Activated naive CD4-positive, alpha-beta T cell treated with anti-CD3 and anti-CD28 coated beads for 36 hours (primary cell): ENCODE measurements at regions not wholly inside any gene's neighbourhood (a gene's known extent, or its start where the extent isn't known, plus 50 kb on each side); places are given as distances from the start of the nearest gene placed in this dataset.
"Not testable (repeated sequence)": the region's sequence is repeated elsewhere in the genome, so short reads cannot be mapped to it uniquely, and the experiment has no call there.

Source experiments
- CTCF ChIA-PET: fragments of 350-600 bp; sonication (Branson Sonifier 250); formaldehyde crosslinking; loops from one replicate; lab custom pipeline; 2021; ENCODE audit warnings: antibody characterized with exemption; lab: Charles Lee
- DNase-seq: peaks from one replicate; pipeline ENCODE4 v3.0.0-alpha.2; 2020
- H3K27ac Mint-ChIP-seq: one replicate; pipeline ENCODE4 v1.8.0; 2021; ENCODE audit warnings: mild to moderate bottlenecking, mixed read lengths
- H3K27me3 Mint-ChIP-seq: one replicate; pipeline ENCODE4 v1.8.0; 2021; ENCODE audit warnings: low read depth, mixed read lengths
- H3K36me3 Mint-ChIP-seq: one replicate; pipeline ENCODE4 v1.8.0; 2021; ENCODE audit warnings: low read depth, mixed read lengths
- H3K4me1 Mint-ChIP-seq: one replicate; pipeline ENCODE4 v1.8.0; 2021; ENCODE audit warnings: low read depth, mixed read lengths
- H3K4me3 Mint-ChIP-seq: one replicate; pipeline ENCODE4 v1.8.0; 2021; ENCODE audit warnings: mild to moderate bottlenecking, moderate library complexity, mixed read lengths
- H3K9me3 Mint-ChIP-seq: one replicate; pipeline ENCODE4 v1.8.0; 2021; ENCODE audit warnings: mixed read lengths
- intact Hi-C: fragments of 100-400 bp; cut with micrococcal nuclease; formaldehyde crosslinking; loops from one replicate; pipeline ENCODE4 v1.15.1; 2023

DNA sequence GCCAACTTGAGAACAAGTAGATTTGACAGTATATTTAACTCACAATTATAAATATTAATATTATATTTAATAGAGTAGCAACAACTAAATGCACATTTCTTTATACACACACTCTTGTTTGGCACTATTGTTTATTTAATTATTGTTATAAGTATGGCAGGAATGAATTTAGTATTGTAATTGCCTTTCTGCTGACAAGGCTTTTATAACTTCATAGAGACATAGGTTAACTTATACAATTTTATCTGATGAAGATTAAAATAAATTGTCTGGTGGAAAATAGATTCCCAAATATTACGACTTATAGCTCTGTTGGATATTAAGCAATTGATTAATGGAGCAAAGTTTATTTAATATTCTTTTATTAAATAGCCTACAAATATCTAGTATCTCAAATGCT, 347.9 kb upstream of the CDH19 start:
- intact Hi-C loops: no loop called here
- no peak for DNase-seq
- CTCF ChIA-PET: no interaction called here
- no peak overlapping the region for H3K4me3 Mint-ChIP-seq
- H3K9me3 Mint-ChIP-seq: no peaks in the 10 kb centered on the region
- no peak overlapping the region for H3K27ac Mint-ChIP-seq
- no peaks in the 10 kb centered on the region for H3K4me1 Mint-ChIP-seq
- no peaks in the 10 kb centered on the region for H3K36me3 Mint-ChIP-seq
- no peaks in the 10 kb centered on the region for H3K27me3 Mint-ChIP-seq

DNA sequence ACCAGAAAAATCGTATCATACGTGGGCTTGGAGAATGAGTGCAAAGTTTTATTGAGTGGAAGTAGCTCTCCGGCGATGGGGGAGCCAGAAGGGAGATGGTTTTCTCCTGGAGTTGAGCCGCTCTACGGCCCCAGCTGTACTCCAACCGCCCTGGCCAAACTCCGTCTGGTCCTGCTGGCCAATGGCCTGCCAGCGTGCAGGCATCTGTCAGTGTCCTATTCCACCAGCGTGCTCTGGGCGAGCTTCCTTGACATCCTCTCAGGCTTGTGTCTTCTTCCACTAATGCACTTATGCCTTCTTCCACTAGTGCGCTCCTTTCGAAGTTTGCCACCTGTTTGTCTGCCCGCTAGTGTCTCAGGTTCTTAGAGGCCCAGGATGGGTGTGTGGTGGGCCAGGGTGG, 345.5 kb upstream of the CDH19 start:
- intact Hi-C loops: no loop called here
- no peak overlapping the region for H3K4me3 Mint-ChIP-seq
- H3K27me3 Mint-ChIP-seq: no peaks in the 10 kb centered on the region
- H3K4me1 Mint-ChIP-seq: no peaks in the 10 kb centered on the region
- CTCF ChIA-PET: no interaction called here
- peaks cover 1% of the 10 kb centered on the region for H3K9me3 Mint-ChIP-seq
- H3K36me3 Mint-ChIP-seq: no peaks in the 10 kb centered on the region
- no peak for DNase-seq
- no peak overlapping the region for H3K27ac Mint-ChIP-seq

DNA sequence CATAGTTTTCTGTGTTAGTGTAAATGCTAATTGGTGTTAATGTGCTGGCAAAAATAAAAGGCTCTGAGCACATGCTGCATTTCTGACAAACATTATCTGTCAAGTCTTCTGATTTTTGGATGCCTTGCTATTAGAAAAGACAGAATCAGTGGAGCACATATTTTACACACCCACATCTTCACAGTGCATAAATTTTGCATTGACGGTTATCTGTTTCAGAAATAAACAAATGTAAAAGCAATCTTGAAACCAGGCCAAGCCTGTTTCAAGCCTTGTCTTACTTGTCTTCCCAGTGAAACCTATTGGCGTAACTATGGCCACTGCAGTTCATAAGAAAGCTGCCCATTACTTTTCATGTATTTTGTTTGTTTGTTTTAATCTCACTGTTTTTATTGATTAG, 333.7 kb upstream of the CDH19 start:
- Mint-ChIP-seq H3K27me3 (no peaks in the 10 kb centered on the region), H3K4me1 (no peaks in the 10 kb centered on the region), H3K27ac (no peak overlapping the region), H3K36me3 (no peaks in the 10 kb centered on the region), H3K9me3 (peaks cover 5% of the 10 kb centered on the region), H3K4me3 (no peak overlapping the region)
- intact Hi-C loops: no loop called here
- CTCF ChIA-PET: no interaction called here
- no peak for DNase-seq

DNA sequence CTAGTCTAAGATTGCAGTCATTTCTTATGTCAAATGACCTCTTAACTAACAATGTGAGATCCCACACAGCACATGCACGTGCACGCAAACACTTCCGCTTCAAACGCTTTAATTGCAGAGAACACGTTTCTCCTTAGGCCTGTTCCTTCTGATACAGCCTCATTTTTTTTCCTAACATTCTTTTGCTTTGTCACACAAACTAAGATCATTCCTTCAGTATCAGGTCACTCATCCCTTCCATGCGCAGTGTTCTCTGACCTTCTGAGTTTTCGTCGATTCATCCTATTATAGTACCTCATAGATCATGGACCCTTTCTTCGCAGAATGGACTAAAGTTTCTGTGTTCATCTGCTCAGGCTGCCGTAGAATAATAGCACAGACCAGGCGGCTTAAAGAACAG, 327.1 kb upstream of the CDH19 start:
- no peak for DNase-seq
- H3K4me3 Mint-ChIP-seq: no peak overlapping the region
- no peaks in the 10 kb centered on the region for H3K36me3 Mint-ChIP-seq
- H3K27ac Mint-ChIP-seq: no peak overlapping the region
- intact Hi-C loops: no loop called here
- CTCF ChIA-PET: no interaction called here
- no peaks in the 10 kb centered on the region for H3K4me1 Mint-ChIP-seq
- no peaks in the 10 kb centered on the region for H3K27me3 Mint-ChIP-seq
- peaks cover 2% of the 10 kb centered on the region for H3K9me3 Mint-ChIP-seq

DNA sequence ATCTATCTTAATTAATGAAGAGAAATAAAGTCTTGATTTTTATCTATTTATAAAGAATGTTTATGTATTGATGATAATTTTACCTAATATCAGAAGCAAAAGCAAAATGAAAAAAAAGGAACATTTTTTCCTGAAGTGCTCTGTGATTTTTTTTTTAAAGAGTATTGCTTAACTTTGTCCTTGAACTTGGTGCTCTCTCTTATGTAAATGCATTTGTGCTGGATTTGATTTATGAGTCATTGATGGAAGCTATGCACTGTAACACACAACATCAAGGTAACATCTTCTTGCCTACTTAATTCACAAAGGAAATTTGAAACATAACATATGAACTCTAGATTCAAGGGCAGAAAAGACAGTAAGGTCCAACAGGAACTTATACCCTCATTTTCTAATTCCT, 312.9 kb upstream of the CDH19 start:
- CTCF ChIA-PET: interaction anchor here (0.7 kb wide), 1 partner anchor 598 kb away, joined by 4 read pairs; no protein-coding TSS in a partner anchor
- H3K27me3 Mint-ChIP-seq: no peaks in the 10 kb centered on the region
- intact Hi-C loops: no loop called here

DNA sequence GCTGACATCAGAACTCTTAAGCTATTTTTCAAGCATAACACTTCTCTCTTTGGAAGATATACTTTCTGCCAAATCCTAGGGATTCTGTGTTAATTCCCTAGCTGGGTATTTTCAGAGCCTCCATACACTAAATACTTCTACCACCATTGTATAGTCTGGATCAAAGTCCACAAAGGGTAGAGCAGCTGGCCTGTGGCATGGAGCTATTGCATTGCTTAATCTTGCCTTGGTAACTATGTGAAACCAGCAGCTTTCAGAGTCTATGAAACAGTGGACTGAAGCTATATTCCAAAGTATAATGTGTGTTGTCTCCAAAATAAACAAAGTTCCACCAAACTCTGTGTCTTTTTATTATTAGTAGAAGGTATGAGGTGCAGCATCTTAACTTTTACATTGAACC, 296.9 kb upstream of the CDH19 start:
- no peak overlapping the region for H3K27ac Mint-ChIP-seq
- no peaks in the 10 kb centered on the region for H3K4me1 Mint-ChIP-seq
- DNase-seq: no peak
- H3K27me3 Mint-ChIP-seq: no peaks in the 10 kb centered on the region
- H3K36me3 Mint-ChIP-seq: no peaks in the 10 kb centered on the region
- CTCF ChIA-PET: no interaction called here
- intact Hi-C loops: no loop called here
- H3K9me3 Mint-ChIP-seq: no peaks in the 10 kb centered on the region
- no peak overlapping the region for H3K4me3 Mint-ChIP-seq

More for the DNA sequence above, 312.9 kb upstream of the CDH19 start:
- Mint-ChIP-seq H3K9me3 (no peaks in the 10 kb centered on the region), H3K4me1 (no peaks in the 10 kb centered on the region), H3K27ac (no peak overlapping the region), H3K36me3 (no peaks in the 10 kb centered on the region), H3K4me3 (no peak overlapping the region)
- DNase-seq: no peak

DNA sequence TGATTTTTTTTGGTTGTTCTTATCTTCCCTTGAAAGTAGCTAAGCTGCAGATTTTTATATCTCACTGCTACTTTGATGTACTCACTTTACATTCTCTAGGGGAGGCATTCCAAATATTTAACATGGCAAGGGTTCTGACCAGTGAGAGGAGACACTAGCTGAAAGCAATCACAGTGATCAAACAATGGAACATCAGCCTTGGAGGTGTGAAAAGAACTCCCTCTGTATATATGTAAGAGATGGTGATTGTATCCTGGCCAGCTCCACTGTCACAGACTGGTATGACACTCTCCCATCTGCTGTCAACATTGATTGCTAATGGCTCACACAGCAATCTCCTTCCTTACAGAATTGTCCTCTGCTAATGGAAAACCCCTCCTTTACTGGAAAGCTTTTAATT, 291.7 kb upstream of the CDH19 start:
- DNase-seq: no peak
- Mint-ChIP-seq H3K27me3 (no peaks in the 10 kb centered on the region), H3K4me1 (no peaks in the 10 kb centered on the region), H3K4me3 (no peak overlapping the region), H3K36me3 (no peaks in the 10 kb centered on the region), H3K27ac (no peak overlapping the region), H3K9me3 (no peaks in the 10 kb centered on the region)
- CTCF ChIA-PET: no interaction called here
- intact Hi-C loops: no loop called here

DNA sequence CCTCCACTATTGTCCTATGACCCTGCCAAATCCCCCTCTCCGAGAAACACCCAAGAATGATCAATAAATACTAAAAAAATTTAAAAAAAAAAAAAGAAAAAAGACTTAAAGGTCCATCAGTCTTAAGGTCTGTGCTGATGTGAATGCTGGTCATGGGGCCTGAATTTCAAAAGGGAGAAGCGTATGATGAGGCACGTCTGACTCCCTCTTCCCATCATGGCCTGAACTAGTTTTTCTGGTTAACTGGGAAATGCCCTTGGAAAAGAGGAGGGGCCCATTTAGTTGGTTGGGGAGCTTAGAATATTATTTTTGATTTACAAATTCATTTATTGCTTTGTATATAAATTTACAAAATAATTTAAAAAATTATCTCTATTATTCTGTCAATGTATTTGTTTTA, 291.0 kb upstream of the CDH19 start:
- Mint-ChIP-seq H3K36me3 (no peaks in the 10 kb centered on the region), H3K27ac (no peak overlapping the region), H3K4me3 (no peak overlapping the region), H3K27me3 (no peaks in the 10 kb centered on the region), H3K4me1 (no peaks in the 10 kb centered on the region), H3K9me3 (no peaks in the 10 kb centered on the region)
- no peak for DNase-seq
- intact Hi-C loops: no loop called here
- CTCF ChIA-PET: no interaction called here

DNA sequence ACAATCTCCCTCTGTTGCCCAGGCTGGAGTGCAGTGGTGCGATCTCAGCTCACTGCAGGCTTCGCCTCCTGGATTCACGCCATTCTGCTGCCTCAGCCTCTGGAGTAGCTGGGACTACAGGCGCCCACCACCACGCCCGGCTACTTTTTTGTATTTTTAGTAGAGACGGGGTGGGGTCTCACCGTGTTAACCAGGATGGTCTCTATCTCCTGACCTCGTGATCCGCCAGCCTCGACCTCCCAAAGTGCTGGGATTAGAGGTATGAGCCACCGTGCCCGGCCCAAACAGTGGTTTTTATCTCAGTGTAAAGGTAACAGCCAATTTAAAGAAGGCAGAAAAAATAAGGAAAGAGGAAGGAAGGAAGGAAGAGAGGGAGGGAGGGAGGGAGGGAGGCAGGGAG, 288.5 kb upstream of the CDH19 start:
- CTCF ChIA-PET, H3K4me1 Mint-ChIP-seq, H3K4me3 Mint-ChIP-seq, DNase-seq, H3K27ac Mint-ChIP-seq, H3K36me3 Mint-ChIP-seq, H3K27me3 Mint-ChIP-seq, H3K9me3 Mint-ChIP-seq, intact Hi-C loops: not testable (repeated sequence)

DNA sequence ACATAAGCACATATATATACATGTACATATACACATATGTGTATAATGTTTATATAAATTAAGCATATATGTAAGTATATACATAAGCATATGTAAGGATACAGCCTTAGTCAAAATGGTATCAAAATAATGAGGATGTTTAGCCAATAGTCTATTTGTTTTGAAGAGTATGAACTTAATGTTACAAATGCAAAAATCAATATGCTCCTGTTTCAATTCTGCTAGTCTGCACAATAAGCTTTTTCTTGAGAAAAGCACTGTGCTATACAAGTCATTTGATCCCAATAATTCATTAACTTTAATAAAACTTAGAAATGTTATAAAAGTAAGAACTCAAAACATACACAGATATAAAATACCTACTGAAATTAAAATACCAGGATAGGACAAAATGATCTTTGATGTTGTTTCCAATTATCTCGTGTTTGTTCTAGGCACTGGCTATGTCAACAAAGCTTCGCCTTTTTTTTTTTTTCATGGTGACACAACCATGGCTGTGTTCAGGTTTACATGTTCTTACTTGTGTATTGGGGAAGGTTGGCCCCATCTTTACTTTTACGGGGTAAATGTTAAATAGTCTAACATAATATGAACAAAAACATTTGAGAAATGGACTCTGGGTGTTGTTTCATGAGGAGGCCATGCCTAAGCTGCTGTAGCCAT, 271.1 kb upstream of the CDH19 start:
- H3K4me3 Mint-ChIP-seq: no peak overlapping the region
- H3K9me3 Mint-ChIP-seq: no peaks in the 10 kb centered on the region
- no peaks in the 10 kb centered on the region for H3K4me1 Mint-ChIP-seq
- DNase-seq: no peak
- intact Hi-C loops: no loop called here
- H3K27ac Mint-ChIP-seq: no peak overlapping the region
- no peaks in the 10 kb centered on the region for H3K36me3 Mint-ChIP-seq
- CTCF ChIA-PET: no interaction called here
- no peaks in the 10 kb centered on the region for H3K27me3 Mint-ChIP-seq

DNA sequence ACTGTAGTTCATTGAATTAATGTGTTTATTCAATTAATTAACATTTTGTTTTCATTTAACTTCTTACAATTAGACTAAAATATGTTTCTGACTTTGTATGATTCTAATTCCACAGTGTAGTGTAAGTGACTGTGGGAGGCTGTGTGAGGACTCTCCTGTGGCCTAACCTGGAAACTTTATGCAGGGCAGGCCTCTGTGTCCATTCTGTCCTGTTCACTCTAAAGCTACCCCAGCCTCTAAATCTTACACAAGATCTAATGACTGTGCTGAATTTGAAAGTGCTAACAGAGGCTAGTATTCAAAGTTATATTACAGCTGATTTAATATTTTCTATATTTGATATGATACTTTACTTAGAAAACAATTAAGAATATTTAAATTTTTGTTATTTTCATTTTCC, 270.5 kb upstream of the CDH19 start:
- Mint-ChIP-seq H3K4me3 (no peak overlapping the region), H3K27me3 (no peaks in the 10 kb centered on the region), H3K4me1 (no peaks in the 10 kb centered on the region), H3K9me3 (no peaks in the 10 kb centered on the region), H3K36me3 (no peaks in the 10 kb centered on the region), H3K27ac (no peak overlapping the region)
- intact Hi-C loops: no loop called here
- DNase-seq: no peak
- CTCF ChIA-PET: no interaction called here

DNA sequence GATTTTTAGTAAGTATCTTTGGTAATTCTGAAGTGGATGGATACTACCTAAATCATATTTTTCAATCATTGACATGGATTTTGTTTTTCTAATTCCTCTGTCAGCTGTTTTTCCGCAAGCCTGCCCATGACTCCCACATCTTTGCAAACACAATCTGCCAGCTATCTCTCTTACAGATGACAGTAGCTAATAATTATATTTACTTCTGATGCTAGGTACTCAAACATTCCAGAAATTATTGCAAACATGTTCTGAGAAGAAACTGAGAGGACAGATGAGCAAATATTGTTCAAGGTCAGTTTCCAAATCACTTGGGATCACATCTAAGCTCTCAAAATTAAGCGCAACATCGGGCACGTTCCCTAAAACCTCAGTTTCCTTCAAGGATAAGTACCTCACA, 270.0 kb upstream of the CDH19 start:
- CTCF ChIA-PET: no interaction called here
- DNase-seq: no peak
- H3K36me3 Mint-ChIP-seq: no peaks in the 10 kb centered on the region
- no peaks in the 10 kb centered on the region for H3K4me1 Mint-ChIP-seq
- H3K27me3 Mint-ChIP-seq: no peaks in the 10 kb centered on the region
- no peak overlapping the region for H3K27ac Mint-ChIP-seq
- H3K9me3 Mint-ChIP-seq: no peaks in the 10 kb centered on the region
- intact Hi-C loops: no loop called here
- no peak overlapping the region for H3K4me3 Mint-ChIP-seq

DNA sequence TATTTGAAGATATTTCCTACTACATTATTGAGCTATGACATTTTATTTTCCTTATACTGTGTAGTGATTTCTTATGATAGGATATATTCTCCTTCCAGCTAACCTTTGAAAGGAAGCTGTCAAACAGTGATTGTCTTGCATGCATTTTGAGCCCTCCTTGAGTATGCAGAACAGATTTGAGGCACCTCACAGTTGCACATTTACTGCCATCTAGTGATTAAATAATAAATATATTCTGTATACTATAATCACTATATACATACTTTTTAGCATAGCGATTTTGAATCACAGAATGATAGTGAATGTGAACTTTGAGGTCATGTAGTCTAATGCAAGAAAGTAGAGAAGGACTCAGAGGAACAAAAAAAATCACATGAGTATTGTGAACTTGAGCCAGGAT, 268.4 kb upstream of the CDH19 start:
- Mint-ChIP-seq H3K4me1 (no peaks in the 10 kb centered on the region), H3K36me3 (no peaks in the 10 kb centered on the region), H3K27me3 (no peaks in the 10 kb centered on the region), H3K27ac (no peak overlapping the region), H3K9me3 (no peaks in the 10 kb centered on the region), H3K4me3 (no peak overlapping the region)
- no peak for DNase-seq
- intact Hi-C loops: no loop called here
- CTCF ChIA-PET: no interaction called here

DNA sequence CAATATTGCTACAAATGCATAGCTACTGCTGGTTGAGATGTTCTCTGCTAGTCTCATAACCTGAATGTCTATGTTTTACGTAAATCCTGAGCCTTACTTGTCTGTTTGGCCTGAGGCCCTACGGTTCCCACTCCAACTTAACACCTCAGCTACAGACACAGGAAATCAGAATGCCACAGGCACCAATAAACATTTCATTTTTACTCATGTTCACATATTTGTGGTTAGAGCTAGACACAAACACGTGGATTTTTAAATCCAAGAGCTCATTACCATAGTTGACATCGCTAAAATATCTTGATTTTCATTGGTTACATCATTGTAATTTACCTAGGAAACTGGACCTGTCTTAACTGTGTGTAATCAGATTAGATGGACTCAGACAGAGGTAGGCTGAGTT, 263.8 kb upstream of the CDH19 start:
- CTCF ChIA-PET: no interaction called here
- Mint-ChIP-seq H3K27me3 (no peaks in the 10 kb centered on the region), H3K4me3 (no peak overlapping the region), H3K36me3 (no peaks in the 10 kb centered on the region), H3K27ac (no peak overlapping the region), H3K4me1 (no peaks in the 10 kb centered on the region), H3K9me3 (no peaks in the 10 kb centered on the region)
- no peak for DNase-seq
- intact Hi-C loops: no loop called here
